GM19463 (cell line): ENCODE measurements at regions not wholly inside any gene's neighbourhood (a gene's known extent, or its start where the extent isn't known, plus 50 kb on each side); places are given as distances from the start of the nearest gene placed in this dataset.

Experiments
- ATAC-seq: cut with Tn5 transposase; IDR thresholded peaks from one replicate; pipeline ENCODE4 v1.9.1; 2021; ENCODE audit warnings: mild to moderate bottlenecking, moderate library complexity; ENCODE audit not compliant: unreplicated experiment

- no peak for ATAC-seq
Observed at GRCh38 chr5:68447136-68447929, 231.8 kb downstream of the PIK3R1 start.

DNA sequence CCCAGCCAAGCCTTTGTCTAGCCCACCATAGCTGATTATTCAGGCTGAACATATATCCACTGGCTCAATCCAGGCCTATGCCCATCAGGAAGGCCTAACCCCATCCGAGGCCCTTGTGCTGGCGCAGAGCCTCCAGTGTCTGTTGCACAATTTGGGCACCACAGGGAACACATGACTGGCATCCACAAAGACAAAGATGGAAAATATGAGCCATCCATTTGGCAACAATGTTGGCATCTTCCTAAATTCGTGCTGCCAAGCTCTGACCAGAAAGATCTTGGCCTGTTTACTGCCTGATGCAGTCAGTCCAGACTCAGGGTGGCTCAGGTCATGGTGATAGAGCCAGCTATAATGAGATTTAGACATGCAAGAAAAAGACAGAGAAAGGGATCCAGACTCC is 233.8 kb downstream of the PIK3R1 start:
- ATAC-seq = no peak

- ATAC-seq = no peak
Observed at GRCh38 chr5:68450245-68450852, 234.8 kb downstream of the PIK3R1 start.

DNA sequence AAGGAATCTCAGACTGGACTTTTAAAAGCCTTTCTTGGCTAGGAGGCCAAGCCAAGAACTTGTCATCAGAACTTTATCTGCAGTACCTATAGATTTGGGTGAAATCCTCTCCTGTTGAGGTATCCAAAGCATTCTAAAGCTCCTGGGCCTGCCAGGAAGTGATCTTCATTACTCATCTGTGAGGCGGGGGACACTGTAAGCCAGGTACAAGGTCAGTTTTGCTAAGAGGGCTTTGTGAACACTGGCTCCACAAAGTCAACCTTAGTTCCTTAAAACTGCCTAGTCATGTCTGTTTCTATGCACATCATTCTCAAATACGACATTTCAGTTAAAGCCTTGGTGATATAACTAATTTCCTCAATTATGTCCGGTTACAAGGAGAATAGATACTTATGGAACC is 236.7 kb downstream of the PIK3R1 start:
- ATAC-seq = no peak

GRCh38 chr5:68454172-68454571 is 238.6 kb downstream of the PIK3R1 start:
- no peak for ATAC-seq

DNA sequence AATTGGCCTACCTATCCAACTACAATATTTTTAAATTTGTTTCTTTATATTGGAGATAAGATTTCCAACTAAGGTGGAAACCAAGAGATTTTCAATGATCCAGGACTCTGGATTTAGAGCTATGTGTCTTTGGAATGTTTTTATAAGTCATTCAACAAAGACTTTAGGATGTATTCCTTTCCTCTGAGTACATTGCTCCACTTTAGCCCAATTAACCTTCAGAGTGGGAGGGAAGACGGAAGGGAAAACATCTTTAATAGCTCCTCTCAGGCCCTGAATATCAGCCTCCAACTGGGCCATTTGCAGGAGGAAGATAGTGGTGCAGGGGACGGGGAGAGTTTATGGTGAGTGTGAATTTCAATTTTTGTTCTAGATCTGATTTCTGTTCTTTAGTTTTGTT is 239.2 kb downstream of the PIK3R1 start:
- ATAC-seq = no peak

DNA sequence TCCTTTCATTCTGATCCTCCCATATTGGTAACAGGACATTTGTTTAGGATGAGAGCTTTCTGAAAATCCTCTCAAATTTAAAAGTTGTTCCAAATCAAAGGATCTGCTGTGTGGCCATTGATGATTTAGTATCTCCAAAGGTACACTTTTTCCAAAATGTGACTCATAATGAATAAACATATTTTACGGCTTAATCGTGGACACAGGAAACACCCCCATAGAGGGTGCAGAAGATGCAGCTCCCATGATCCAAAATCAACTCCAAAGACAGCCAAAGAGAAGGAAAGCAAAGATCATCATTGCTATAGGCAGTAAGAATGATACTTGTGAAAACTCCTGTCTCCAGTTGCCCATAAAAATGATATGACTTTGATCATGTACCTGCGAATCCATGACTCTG is 239.7 kb downstream of the PIK3R1 start:
- ATAC-seq = no peak

DNA sequence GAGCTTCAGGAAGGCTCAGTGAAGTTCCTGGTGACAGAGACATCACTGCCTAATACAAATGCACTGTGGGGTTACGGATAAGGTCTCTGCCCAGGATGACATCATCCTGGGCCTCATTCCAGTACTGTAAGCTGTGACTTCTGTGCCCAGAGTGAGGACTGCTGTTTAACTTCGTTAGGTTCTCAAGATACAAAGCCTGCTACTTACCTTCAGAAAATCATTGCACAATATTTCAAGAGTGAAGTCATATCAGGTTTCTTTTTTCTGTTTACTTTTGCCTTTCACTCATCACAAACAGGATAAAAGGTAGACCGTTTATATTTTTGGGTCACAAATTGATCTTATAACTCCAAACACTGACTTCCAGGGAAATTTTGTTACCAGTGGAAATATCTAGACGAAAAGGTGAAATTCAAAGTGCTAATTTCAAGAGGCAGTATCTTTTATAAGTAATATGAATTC is 241.2 kb downstream of the PIK3R1 start:
- peak; percentile 76 for ATAC-seq

GRCh38 chr5:68457285-68457684 is 241.7 kb downstream of the PIK3R1 start:
- no peak for ATAC-seq

GRCh38 chr5:68458416-68459021 is 243.0 kb downstream of the PIK3R1 start:
- ATAC-seq = no peak

- no peak for ATAC-seq
Observed at GRCh38 chr5:68459093-68459809, 243.7 kb downstream of the PIK3R1 start.

GRCh38 chr5:68459810-68460139 is 244.2 kb downstream of the PIK3R1 start:
- ATAC-seq = no peak

DNA sequence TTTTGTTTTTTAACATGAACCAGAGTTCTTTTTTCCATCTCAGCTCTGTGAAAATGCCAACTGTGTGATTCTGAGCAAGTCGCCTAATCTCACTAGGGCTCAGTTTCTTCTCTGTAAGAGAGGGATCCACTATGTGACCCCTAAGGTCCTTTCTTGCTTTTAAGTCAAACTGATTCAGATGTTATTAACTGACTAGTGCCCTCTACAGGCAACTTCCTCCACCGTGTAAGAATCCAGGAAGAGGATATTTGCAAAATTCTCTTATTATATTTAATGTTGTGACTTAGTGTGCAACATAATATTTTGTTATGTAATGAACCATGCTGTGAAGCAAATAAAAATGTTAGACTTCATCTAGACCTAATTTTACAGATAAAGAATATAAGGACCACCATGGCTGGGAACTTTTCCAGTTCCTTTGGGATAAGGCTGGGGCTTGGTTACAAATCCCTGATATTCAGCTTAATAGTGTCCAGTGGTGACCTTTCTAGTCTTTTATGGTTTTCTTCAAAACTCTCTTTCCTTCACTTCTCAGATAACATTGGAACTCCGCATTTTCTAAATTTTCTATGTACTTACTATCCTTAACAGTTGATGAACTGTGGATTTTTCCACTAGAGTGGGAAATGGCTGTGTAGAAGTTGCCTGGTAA is 244.7 kb downstream of the PIK3R1 start:
- ATAC-seq = peak; percentile 52

- ATAC-seq = no peak
Observed at GRCh38 chr5:68463606-68464005, 248.1 kb downstream of the PIK3R1 start.

DNA sequence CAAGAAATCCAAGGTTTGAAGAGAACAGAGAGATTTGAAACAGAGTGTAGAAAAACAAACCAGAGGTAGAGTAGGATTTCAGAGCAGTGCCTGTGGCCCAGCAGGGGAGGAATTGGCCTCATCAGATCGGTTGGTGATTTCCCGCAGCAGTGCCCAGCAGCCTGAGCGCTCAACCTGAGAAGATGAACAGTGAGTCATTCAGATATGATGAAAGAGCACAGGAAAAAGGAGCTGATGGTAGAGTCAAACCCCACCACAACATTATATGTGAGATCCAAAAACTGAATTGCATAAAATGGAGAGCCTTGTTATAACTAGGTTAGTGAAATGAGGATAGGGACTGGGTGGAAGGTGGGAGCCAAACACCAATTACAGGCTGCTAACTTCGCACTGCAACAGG is 248.9 kb downstream of the PIK3R1 start:
- peak; percentile 63 for ATAC-seq

- ATAC-seq = no peak
Observed at GRCh38 chr5:68465133-68465532, 249.6 kb downstream of the PIK3R1 start.

- ATAC-seq = no peak
Observed at GRCh38 chr5:68465934-68466551, 250.5 kb downstream of the PIK3R1 start.

- no peak for ATAC-seq
Observed at GRCh38 chr5:68467208-68467607, 251.7 kb downstream of the PIK3R1 start.

DNA sequence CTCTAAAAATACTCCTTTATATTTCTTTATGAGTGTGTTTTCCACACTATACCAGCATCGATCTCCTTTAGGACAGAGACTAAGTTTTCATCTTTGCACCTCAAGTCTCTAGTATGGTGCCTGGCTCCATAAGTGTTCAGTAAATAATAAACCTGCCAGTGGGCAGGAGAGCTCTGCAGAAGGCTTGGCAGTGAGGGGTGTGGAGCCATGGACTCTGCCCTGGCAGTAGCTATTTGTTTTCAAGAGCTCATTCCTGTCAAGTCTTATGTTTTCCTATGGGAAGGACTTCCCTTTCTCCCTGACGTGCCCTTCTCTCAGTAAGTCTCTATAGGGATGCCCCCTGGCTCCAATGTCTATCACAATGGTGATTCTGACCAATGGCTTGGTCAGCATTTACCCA is 252.2 kb downstream of the PIK3R1 start:
- no peak for ATAC-seq

DNA sequence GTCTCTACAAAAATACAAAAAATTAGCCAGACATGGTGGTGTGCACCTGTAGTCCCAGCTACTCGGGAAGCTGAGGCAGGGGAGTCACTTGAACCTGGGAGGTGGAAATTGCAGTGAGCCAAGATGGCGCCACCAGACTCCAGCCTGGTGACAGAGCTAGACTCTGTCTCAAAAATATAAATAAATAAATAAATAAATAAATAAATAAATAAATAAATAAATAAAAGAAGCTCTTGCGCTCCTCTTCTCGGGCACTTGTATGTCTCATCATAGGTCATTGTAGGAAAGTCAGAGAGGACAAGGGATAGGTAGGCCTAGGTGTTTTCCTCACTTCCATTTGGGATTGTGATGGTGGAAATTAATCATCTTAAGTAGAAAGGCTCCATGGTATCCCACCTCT is 252.8 kb downstream of the PIK3R1 start:
- no peak for ATAC-seq
